ENCODE measurements at regions not wholly inside any gene's neighbourhood (a gene's known extent, or its start where the extent isn't known, plus 50 kb on each side); places are given as distances from the start of the nearest gene placed in this dataset.

DNA sequence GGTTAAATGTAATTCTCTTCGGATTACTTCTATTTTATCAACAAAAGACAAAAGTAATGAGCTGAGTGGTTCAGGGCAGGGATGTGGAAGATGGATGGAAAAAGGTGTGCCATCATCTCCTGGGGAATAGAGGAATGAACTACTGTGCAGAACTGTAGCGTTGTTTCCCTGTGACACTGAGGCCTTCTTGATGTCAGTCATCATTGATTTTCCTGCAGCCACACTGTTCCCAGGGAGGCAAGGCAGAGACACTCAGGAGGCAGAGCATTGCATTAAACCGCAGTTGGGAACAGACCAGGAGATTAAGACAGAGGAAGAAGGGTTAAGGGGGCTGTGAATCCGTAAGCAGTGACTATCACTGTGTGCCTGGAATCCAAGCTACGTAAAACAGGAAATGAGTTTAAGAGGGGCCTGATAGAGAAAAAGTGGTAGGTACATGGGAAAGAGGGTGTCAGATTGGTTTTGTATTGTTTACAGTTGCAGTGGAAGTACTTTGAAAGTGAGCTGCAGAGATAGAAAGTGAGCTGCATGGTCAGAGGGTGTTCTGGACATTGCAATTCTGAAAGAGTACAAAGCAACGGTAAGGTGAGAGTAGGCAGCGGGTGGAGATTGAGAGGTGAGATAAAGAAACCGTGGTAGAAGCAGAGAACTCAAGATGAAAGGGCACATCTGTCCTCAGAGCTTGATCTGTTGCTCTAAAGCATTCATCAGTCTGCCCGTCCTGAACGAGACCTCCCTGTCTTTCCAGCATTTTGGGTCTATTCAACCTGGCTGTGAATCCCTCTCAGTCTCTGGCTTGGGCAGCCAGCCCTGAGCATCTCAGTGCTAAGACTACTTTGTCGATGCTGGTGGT, 793.4 kb upstream of the CELF4 start:
- TF ChIP-seq POLR2AphosphoS5 (IDR thresholded peaks at IDR 0.05): no peak
- TF ChIP-seq, protein P1, sequence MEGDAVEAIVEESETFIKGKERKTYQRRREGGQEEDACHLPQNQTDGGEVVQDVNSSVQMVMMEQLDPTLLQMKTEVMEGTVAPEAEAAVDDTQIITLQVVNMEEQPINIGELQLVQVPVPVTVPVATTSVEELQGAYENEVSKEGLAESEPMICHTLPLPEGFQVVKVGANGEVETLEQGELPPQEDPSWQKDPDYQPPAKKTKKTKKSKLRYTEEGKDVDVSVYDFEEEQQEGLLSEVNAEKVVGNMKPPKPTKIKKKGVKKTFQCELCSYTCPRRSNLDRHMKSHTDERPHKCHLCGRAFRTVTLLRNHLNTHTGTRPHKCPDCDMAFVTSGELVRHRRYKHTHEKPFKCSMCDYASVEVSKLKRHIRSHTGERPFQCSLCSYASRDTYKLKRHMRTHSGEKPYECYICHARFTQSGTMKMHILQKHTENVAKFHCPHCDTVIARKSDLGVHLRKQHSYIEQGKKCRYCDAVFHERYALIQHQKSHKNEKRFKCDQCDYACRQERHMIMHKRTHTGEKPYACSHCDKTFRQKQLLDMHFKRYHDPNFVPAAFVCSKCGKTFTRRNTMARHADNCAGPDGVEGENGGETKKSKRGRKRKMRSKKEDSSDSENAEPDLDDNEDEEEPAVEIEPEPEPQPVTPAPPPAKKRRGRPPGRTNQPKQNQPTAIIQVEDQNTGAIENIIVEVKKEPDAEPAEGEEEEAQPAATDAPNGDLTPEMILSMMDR (IDR thresholded peaks at IDR 0.05 in 8 of 11, conservative IDR thresholded peaks at IDR 0.05 in 3 of 11): no peak
- TF ChIP-seq POLR2A (IDR thresholded peaks at IDR 0.05): no peak
- no peaks in the 10 kb centered on the region for H3K27me3 ChIP-seq (replicated peaks in 1 of 7)
- intact Hi-C loops (cut with DNase I; ENCODE audit: low total_unique reads): no loop called here
- no peaks in the 10 kb centered on the region for H3K9me3 ChIP-seq
- H3K4me3 ChIP-seq: no peak overlapping the region
- H3K4me1 ChIP-seq: no peaks in the 10 kb centered on the region
- no peak overlapping the region for H3K27ac ChIP-seq
- H3K36me3 ChIP-seq: no peaks in the 10 kb centered on the region
- DNase-seq: no peak
- 73 to 79% (median 77%) methylated on average over 11 of the region's 11 CpGs for WGBS, 5 donors

- Histone ChIP-seq H3K27ac (no peak overlapping the region), H3K4me1 (no peaks in the 10 kb centered on the region), H3K27me3 (replicated peaks in 1 of 7) (no peaks in the 10 kb centered on the region), H3K36me3 (no peaks in the 10 kb centered on the region), H3K9me3 (no peaks in the 10 kb centered on the region), H3K4me3 (no peak overlapping the region)
- DNase-seq: no peak
- intact Hi-C loops (cut with DNase I; ENCODE audit: low total_unique reads): no loop called here
- TF ChIP-seq POLR2A (IDR thresholded peaks at IDR 0.05): no peak
- TF ChIP-seq, protein P1 (IDR thresholded peaks at IDR 0.05 in 8 of 11, conservative IDR thresholded peaks at IDR 0.05 in 3 of 11): no peak
- TF ChIP-seq POLR2AphosphoS5 (IDR thresholded peaks at IDR 0.05): no peak
Observed at GRCh38 chr18:38353149-38353548, 787.6 kb upstream of the CELF4 start.

DNA sequence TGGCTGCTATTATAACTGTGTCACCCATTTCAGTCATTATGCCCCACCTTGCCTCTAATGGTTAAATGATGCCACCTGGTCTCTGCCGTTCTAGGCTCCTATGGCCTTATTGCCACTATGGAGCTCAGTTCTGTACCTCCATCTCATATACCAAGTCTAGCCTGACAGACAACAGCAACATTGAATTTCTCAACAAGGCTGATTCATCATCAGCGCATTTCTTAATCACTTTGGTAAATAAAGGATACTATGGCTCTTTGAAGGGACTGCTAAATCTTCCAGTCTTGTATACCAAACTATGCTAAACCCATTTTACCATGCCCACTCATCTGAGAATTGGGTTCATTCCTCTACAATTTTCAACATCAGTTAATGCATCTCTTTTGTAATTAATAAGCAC, 784.5 kb upstream of the CELF4 start:
- H3K36me3 ChIP-seq: no peaks in the 10 kb centered on the region
- intact Hi-C loops (cut with DNase I; ENCODE audit: low total_unique reads): no loop called here

DNA sequence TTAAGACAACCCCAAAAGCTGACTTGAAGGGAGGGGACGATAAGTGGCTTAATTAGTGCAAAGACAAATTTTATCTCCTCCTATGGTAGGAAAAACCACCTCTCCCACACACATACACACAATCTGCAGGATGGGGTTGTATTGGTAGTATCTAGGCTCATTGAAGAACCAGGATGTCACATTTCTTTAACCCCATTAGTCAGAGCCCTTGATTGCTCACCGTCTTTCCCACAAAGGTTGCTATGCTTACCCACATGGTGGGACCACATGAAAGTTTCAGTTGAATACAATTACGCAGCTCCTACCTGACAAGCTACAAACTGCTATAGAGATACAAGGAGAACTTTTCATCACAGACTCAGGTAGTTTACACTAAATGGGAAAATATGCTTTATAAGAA, 765.0 kb upstream of the CELF4 start:
- DNase-seq: no peak
- Histone ChIP-seq H3K4me1 (no peaks in the 10 kb centered on the region), H3K27me3 (replicated peaks in 1 of 7) (no peaks in the 10 kb centered on the region), H3K27ac (no peak overlapping the region), H3K4me3 (no peak overlapping the region), H3K9me3 (peaks cover 0 to under 1% (median 0%) of the 10 kb centered on the region in 8 donors), H3K36me3 (no peaks in the 10 kb centered on the region)
- no peak for TF ChIP-seq POLR2A (IDR thresholded peaks at IDR 0.05)
- TF ChIP-seq, protein P1 (IDR thresholded peaks at IDR 0.05 in 8 of 11, conservative IDR thresholded peaks at IDR 0.05 in 3 of 11): no peak
- no peak for TF ChIP-seq POLR2AphosphoS5 (IDR thresholded peaks at IDR 0.05)
- intact Hi-C loops (cut with DNase I; ENCODE audit: low total_unique reads): no loop called here
- 64 to 81% (median 76%) methylated on average over 3 of the region's 3 CpGs for WGBS, 5 donors

More for the DNA sequence above, 784.5 kb upstream of the CELF4 start:
- H3K27me3 ChIP-seq (replicated peaks in 1 of 7): no peaks in the 10 kb centered on the region
- no peak overlapping the region for H3K27ac ChIP-seq
- no peak for TF ChIP-seq POLR2A (IDR thresholded peaks at IDR 0.05)
- TF ChIP-seq POLR2AphosphoS5 (IDR thresholded peaks at IDR 0.05): no peak
- TF ChIP-seq, protein P1 (IDR thresholded peaks at IDR 0.05 in 8 of 11, conservative IDR thresholded peaks at IDR 0.05 in 3 of 11): no peak
- peaks cover 0 to 8% (median under 1%) of the 10 kb centered on the region in 8 donors for H3K9me3 ChIP-seq
- no peak overlapping the region for H3K4me3 ChIP-seq
- no peaks in the 10 kb centered on the region for H3K4me1 ChIP-seq
- DNase-seq: no peak
- 84 to 90% (median 86%) methylated on average over 2 of the region's 2 CpGs for WGBS, 5 donors
